ENCODE measurements at regions not wholly inside any gene's neighbourhood (a gene's known extent, or its start where the extent isn't known, plus 50 kb on each side); places are given as distances from the start of the nearest gene placed in this dataset.
"Not testable (repeated sequence)": the region's sequence is repeated elsewhere in the genome, so short reads cannot be mapped to it uniquely, and the experiment has no call there.

GRCh38 chr11:81570669-81571068 lies 1163.0 kb downstream of the FAM181B start:
- DNase-seq (ENCODE audit: low spot score), result no peak

- DNase-seq (ENCODE audit: low spot score), result no peak
Measured at GRCh38 chr11:81569999-81570398, 1163.7 kb downstream of the FAM181B start.

- no peak for DNase-seq (ENCODE audit: low spot score)
Measured at GRCh38 chr11:81568918-81569317, 1164.7 kb downstream of the FAM181B start.

GRCh38 chr11:81548123-81548522 lies 1185.5 kb downstream of the FAM181B start:
- no peak for DNase-seq (ENCODE audit: low spot score)

- DNase-seq (ENCODE audit: low spot score), result not testable (repeated sequence)
Measured at GRCh38 chr11:81539806-81540205, 1193.9 kb downstream of the FAM181B start.

- DNase-seq (ENCODE audit: low spot score), result no peak
Measured at GRCh38 chr11:81515566-81515965, 1218.1 kb downstream of the FAM181B start.

- no peak for DNase-seq (ENCODE audit: low spot score)
Measured at GRCh38 chr11:81497202-81497804, 1236.4 kb downstream of the FAM181B start.

- DNase-seq (ENCODE audit: low spot score), result no peak
Measured at GRCh38 chr11:81496601-81497000, 1237.1 kb downstream of the FAM181B start.

- no peak for DNase-seq (ENCODE audit: low spot score)
Measured at GRCh38 chr11:81495699-81496292, 1237.9 kb downstream of the FAM181B start.

GRCh38 chr11:81494431-81494830 lies 1239.2 kb downstream of the FAM181B start:
- no peak for DNase-seq (ENCODE audit: low spot score)

GRCh38 chr11:81492923-81493445 lies 1240.7 kb downstream of the FAM181B start:
- DNase-seq (ENCODE audit: low spot score), result no peak

- DNase-seq (ENCODE audit: low spot score), result no peak
Measured at GRCh38 chr11:81487109-81487508, 1246.6 kb downstream of the FAM181B start.

- DNase-seq (ENCODE audit: low spot score), result no peak
Measured at GRCh38 chr11:81484196-81484595, 1249.5 kb downstream of the FAM181B start.

GRCh38 chr11:81477277-81477676 lies 1256.4 kb downstream of the FAM181B start:
- DNase-seq (ENCODE audit: low spot score), result no peak

- no peak for DNase-seq (ENCODE audit: low spot score)
Measured at GRCh38 chr11:81476345-81476744, 1257.3 kb downstream of the FAM181B start.

- DNase-seq (ENCODE audit: low spot score), result no peak
Measured at GRCh38 chr11:81472646-81473045, 1261.0 kb downstream of the FAM181B start.

GRCh38 chr11:81470446-81470845 lies 1263.2 kb downstream of the FAM181B start:
- DNase-seq (ENCODE audit: low spot score), result no peak

GRCh38 chr11:81459766-81460306 lies 1273.8 kb downstream of the FAM181B start:
- no peak for DNase-seq (ENCODE audit: low spot score)

GRCh38 chr11:81449588-81450156 lies 1284.0 kb downstream of the FAM181B start:
- DNase-seq (ENCODE audit: low spot score), result no peak

- no peak for DNase-seq (ENCODE audit: low spot score)
Measured at GRCh38 chr11:81444297-81444696, 1289.4 kb downstream of the FAM181B start.

GRCh38 chr11:81432333-81432732 lies 1301.3 kb downstream of the FAM181B start:
- no peak for DNase-seq (ENCODE audit: low spot score)

- no peak for DNase-seq (ENCODE audit: low spot score)
Measured at GRCh38 chr11:81424822-81425221, 1308.8 kb downstream of the FAM181B start.

GRCh38 chr11:81422402-81422801 lies 1311.3 kb downstream of the FAM181B start:
- DNase-seq (ENCODE audit: low spot score), result no peak

All from CD4-positive, alpha-beta T cell treated with Interleukin-6 at 100 ng/mL for 8 hours (primary cell).